Endothelial cell of umbilical vein (primary cell): ENCODE measurements at regions not wholly inside any gene's neighbourhood (a gene's known extent, or its start where the extent isn't known, plus 50 kb on each side); places are given as distances from the start of the nearest gene placed in this dataset.

ENCODE experiments used
- BruUV-seq: library from RNA; stranded (reverse); fragments of 400-500 nt; replicated peaks from 2 replicates; lab custom pipeline; 2021; lab: Mats Ljungman, UMichigan
- CTCF ChIA-PET: fragments of 300-600, 350-600 bp; sonication (Branson Sonifier 250); formaldehyde crosslinking; loops from one replicate; lab custom pipeline; 2021; ENCODE audit warnings: antibody characterized with exemption, inconsistent platforms; lab: Charles Lee
- POLR2A ChIA-PET: fragments of 300-600, 350-600 bp; sonication (Branson Sonifier 250); formaldehyde crosslinking; loops from one replicate; lab custom pipeline; 2021; ENCODE audit warnings: antibody characterized with exemption, inconsistent platforms; lab: Charles Lee
- DNase-seq: peaks from one replicate; pipeline ENCODE4 v3.0.0-alpha.2; 2011; ENCODE audit warnings: low read depth, low spot score
- FAIRE-seq: peaks from 2 replicates; lab custom pipeline; 2011; peaks lifted over from hg19 to GRCh38; lab: Jason Lieb, UNC
- H2AFZ ChIP-seq: 2 replicates; pipeline ENCODE4 v1.6.0; 2012; ENCODE audit warnings: low read depth, low read length, control low read depth, inconsistent platforms
- H3K27ac ChIP-seq: 2 replicates; pipeline ENCODE4 v1.5.1; 2011; ENCODE audit warnings: low read depth, mild to moderate bottlenecking, control low read depth, low read length, moderate library complexity; ENCODE audit not compliant: insufficient read depth
- H3K27me3 ChIP-seq, 2 experiments: 2 replicates each; pipeline versions ENCODE4 v1.6.0 to v1.6.1; 2011; ENCODE audit warnings: low read length in 2 of 2, mixed read lengths in 1 of 2; ENCODE audit not compliant: control insufficient read depth in 2 of 2, insufficient read depth in 2 of 2
- H3K36me3 ChIP-seq, 2 experiments: 2 replicates in 1 of 2; 3 replicates in 1 of 2; pipeline ENCODE4 v1.5.1; 2011; ENCODE audit warnings: low read length in 2 of 2, mild to moderate bottlenecking in 1 of 2, moderate library complexity in 1 of 2; ENCODE audit not compliant: control insufficient read depth in 2 of 2, insufficient read depth in 2 of 2; ENCODE audit errors: extremely low read depth in 1 of 2
- H3K4me1 ChIP-seq: 3 replicates; pipeline ENCODE4 v1.5.1; 2011; ENCODE audit warnings: mild to moderate bottlenecking, low read length; ENCODE audit not compliant: control insufficient read depth, insufficient read depth; ENCODE audit errors: extremely low read depth
- H3K4me2 ChIP-seq: 2 replicates; pipeline ENCODE4 v1.6.1; 2011; ENCODE audit warnings: low read length, control low read depth, mixed read lengths; ENCODE audit not compliant: insufficient read depth
- H3K4me3 ChIP-seq, 3 experiments: fragments of 200-600 bp in 1 of 3; sonication (generic), shearing (Covaris generic) in 1 of 3; replicated peaks in 1 of 3; 2 replicates each; pipeline ENCODE4 v1.5.1; 2011 to 2016; ENCODE audit warnings: control low read depth in 3 of 3, low read length in 3 of 3, mild to moderate bottlenecking in 2 of 3, inconsistent platforms in 1 of 3, low read depth in 1 of 3, moderate library complexity in 1 of 3; ENCODE audit not compliant: insufficient read depth in 1 of 3
- H3K79me2 ChIP-seq: 2 replicates; pipeline ENCODE4 v1.6.0; 2012; ENCODE audit warnings: low read length, inconsistent platforms; ENCODE audit not compliant: control insufficient read depth, insufficient read depth
- H3K9ac ChIP-seq: replicated peaks from 2 replicates; pipeline ENCODE3; 2011; ENCODE audit warnings: low read length, control low read depth; ENCODE audit not compliant: insufficient read depth; ENCODE audit errors: extremely low read depth
- H3K9me1 ChIP-seq: replicated peaks from 3 replicates; pipeline ENCODE4 v1.6.0; 2011; ENCODE audit warnings: mild to moderate bottlenecking, low read length; ENCODE audit not compliant: control insufficient read depth, insufficient read depth; ENCODE audit errors: extremely low read depth
- H3K9me3 ChIP-seq: replicated peaks from 2 replicates; pipeline ENCODE4 v1.5.1; 2012; ENCODE audit warnings: low read length, inconsistent platforms; ENCODE audit not compliant: control insufficient read depth, insufficient read depth
- H4K20me1 ChIP-seq: replicated peaks from 2 replicates; pipeline ENCODE3; 2011; ENCODE audit warnings: mild to moderate bottlenecking, low read length; ENCODE audit not compliant: control insufficient read depth, insufficient read depth; ENCODE audit errors: extremely low read depth
- EZH2 ChIP-seq: IDR thresholded peaks from 2 replicates; pipeline ENCODE4 v1.6.1; 2012; ENCODE audit warnings: borderline replicate concordance, low read depth, mild to moderate bottlenecking, moderate library complexity, low read length, inconsistent platforms; ENCODE audit not compliant: severe bottlenecking
- FOS ChIP-seq: IDR thresholded peaks from 2 replicates; pipeline ENCODE4 v1.6.1; 2011; ENCODE audit warnings: mild to moderate bottlenecking, low read length, moderate library complexity, borderline replicate concordance; ENCODE audit not compliant: insufficient read depth
- GATA2 ChIP-seq: IDR thresholded peaks from 2 replicates; pipeline ENCODE4 v1.7.0; 2011; ENCODE audit warnings: low read depth, mild to moderate bottlenecking, moderate library complexity, mixed read lengths, low read length; ENCODE audit not compliant: insufficient read length, insufficient read depth
- JUN ChIP-seq: IDR thresholded peaks from 2 replicates; pipeline ENCODE4 v1.6.1; 2011; ENCODE audit warnings: borderline replicate concordance, low read depth; ENCODE audit not compliant: insufficient read length, insufficient read depth
- POLR2A ChIP-seq: IDR thresholded peaks from 2 replicates; pipeline ENCODE4 v1.6.1; 2012; ENCODE audit warnings: low read depth, mild to moderate bottlenecking, control low read depth, low read length
- dilution Hi-C: fragments of 300-500 bp; cut with MboI; formaldehyde crosslinking; loops from one replicate; pipeline ENCODE4 v1.15.0; 2019; ENCODE audit warnings: low sequenced_read_pairs; ENCODE audit not compliant: extremely low pct_ligation_motif_present
- intact Hi-C: fragments of 100-400 bp; cut with micrococcal nuclease; formaldehyde crosslinking; loops from one replicate; pipeline ENCODE4 v1.10.0; 2022
- TF ChIP-seq, protein P1 (sequence below): IDR thresholded peaks from 2 replicates; pipeline ENCODE4 v1.6.1; 2011; ENCODE audit not compliant: insufficient read depth, insufficient read length
- TF ChIP-seq, protein P2 (sequence below), 2 donors: IDR thresholded peaks; 1 replicate in 1 of 2; 2 replicates in 1 of 2; pipeline ENCODE4 v1.5.1; 2011; ENCODE audit warnings: low read length in 2 of 2, mild to moderate bottlenecking in 2 of 2, moderate library complexity in 2 of 2, control low read depth in 1 of 2, inconsistent platforms in 1 of 2, low read depth in 1 of 2; ENCODE audit not compliant: insufficient read depth in 1 of 2; ENCODE audit errors: extremely low read depth in 1 of 2

DNA sequence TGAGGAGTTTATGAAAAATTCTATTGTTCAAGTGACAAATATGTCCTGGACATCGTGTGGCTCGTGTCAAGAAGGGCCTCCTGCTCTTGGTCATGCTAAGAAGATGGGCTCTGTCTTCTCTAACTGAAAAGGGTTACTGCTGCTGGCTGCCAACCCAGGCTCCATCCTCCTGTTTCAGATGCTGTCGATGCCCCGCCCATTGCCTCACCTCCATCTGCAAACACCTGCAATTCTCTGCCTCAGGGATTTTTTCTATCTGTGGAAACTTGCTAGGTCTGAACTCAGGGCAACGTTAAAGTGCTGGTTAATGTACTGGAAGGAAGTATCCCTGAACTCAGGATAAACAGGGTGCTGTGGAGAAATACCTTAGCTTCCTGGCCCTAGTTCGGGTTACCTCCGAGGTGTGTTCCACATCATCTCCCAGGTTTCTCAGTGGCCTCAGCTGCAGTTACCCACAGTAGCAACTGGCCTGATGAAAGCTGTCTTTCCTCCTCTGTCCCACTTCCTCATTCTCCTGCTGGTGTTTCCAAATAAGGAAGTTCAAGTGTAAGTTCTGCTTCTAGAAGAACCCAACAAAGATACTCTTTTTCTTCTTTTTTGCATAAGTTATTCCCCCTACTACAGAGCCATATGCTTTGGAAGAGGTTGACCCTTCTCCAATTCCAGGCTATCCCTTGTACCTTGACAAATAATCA, 151.7 kb upstream of the SMIM23 start:
- CTCF ChIA-PET = no interaction called here
- Histone ChIP-seq H3K4me1 (peaks cover 9% of the 10 kb centered on the region), H3K9ac (no peak overlapping the region), H4K20me1 (no peaks in the 10 kb centered on the region), H2AFZ (no peak overlapping the region), H3K27me3 (peaks cover 0 to 2% of the 10 kb centered on the region in 2 experiments), H3K4me2 (no peak overlapping the region), H3K79me2 (no peaks in the 10 kb centered on the region), H3K9me1 (no peaks in the 10 kb centered on the region), H3K9me3 (no peaks in the 10 kb centered on the region), H3K4me3 (no peak overlapping the region), H3K36me3 (no peaks in the 10 kb centered on the region), H3K27ac (no peak overlapping the region)
- no TSS peak for BruUV-seq
- intact Hi-C loops = loop anchor here (10.0 kb wide), 1 partner anchor 411 kb away; no protein-coding TSS in a partner anchor
- TF ChIP-seq EZH2 = no peak
- DNase-seq (no peak), FAIRE-seq (peak; percentile 4)
- POLR2A ChIA-PET = no interaction called here
- dilution Hi-C loops = no loop called here

DNA sequence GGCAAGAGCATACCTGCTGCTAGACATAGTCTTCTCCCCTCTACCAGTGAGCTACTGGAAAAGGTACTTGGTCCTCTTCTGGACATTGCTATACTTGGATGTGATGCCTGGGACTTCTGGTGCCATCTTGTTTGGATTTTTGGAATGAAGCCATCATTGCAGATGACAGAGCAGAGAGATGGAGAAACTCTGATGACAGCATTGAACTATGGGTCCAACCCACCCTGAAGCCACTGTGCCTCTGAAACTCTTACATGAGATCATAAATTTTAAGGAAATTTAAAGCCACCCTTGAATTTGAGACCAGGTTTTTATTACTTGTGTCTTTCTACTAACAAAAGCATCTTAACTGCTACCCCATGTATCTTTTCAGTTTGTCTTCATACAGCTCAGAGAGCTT, 151.1 kb upstream of the SMIM23 start:
- FAIRE-seq (no peak), DNase-seq (no peak)
- H3K4me1 ChIP-seq = peaks cover 7% of the 10 kb centered on the region
- no peak overlapping the region for H3K4me3 ChIP-seq
- H3K9me1 ChIP-seq = no peaks in the 10 kb centered on the region
- no peaks in the 10 kb centered on the region for H4K20me1 ChIP-seq
- no peaks in the 10 kb centered on the region for H3K79me2 ChIP-seq
- H3K27ac ChIP-seq = no peak overlapping the region
- intact Hi-C loops (loop anchor here (10.0 kb wide), 1 partner anchor 410 kb away; no protein-coding TSS in a partner anchor), dilution Hi-C loops (no loop called here)
- no peaks in the 10 kb centered on the region for H3K36me3 ChIP-seq
- no peak overlapping the region for H2AFZ ChIP-seq
- no peak overlapping the region for H3K9ac ChIP-seq
- H3K9me3 ChIP-seq = no peaks in the 10 kb centered on the region
- POLR2A ChIA-PET = no interaction called here
- CTCF ChIA-PET = no interaction called here
- H3K4me2 ChIP-seq = no peak overlapping the region
- no peaks in the 10 kb centered on the region for H3K27me3 ChIP-seq
- no TSS peak for BruUV-seq
- no peak for TF ChIP-seq FOS
- TF ChIP-seq JUN = no peak
- no peak for TF ChIP-seq POLR2A
- no peak for TF ChIP-seq EZH2
- TF ChIP-seq GATA2 = no peak
- TF ChIP-seq, protein P1, sequence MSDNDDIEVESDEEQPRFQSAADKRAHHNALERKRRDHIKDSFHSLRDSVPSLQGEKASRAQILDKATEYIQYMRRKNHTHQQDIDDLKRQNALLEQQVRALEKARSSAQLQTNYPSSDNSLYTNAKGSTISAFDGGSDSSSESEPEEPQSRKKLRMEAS = no peak
- TF ChIP-seq, protein P2, sequence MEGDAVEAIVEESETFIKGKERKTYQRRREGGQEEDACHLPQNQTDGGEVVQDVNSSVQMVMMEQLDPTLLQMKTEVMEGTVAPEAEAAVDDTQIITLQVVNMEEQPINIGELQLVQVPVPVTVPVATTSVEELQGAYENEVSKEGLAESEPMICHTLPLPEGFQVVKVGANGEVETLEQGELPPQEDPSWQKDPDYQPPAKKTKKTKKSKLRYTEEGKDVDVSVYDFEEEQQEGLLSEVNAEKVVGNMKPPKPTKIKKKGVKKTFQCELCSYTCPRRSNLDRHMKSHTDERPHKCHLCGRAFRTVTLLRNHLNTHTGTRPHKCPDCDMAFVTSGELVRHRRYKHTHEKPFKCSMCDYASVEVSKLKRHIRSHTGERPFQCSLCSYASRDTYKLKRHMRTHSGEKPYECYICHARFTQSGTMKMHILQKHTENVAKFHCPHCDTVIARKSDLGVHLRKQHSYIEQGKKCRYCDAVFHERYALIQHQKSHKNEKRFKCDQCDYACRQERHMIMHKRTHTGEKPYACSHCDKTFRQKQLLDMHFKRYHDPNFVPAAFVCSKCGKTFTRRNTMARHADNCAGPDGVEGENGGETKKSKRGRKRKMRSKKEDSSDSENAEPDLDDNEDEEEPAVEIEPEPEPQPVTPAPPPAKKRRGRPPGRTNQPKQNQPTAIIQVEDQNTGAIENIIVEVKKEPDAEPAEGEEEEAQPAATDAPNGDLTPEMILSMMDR (IDR thresholded peaks at IDR 0.05; ENCODE audit: extremely low read depth in 1 of 2, insufficient read depth in 1 of 2, low read depth in 1 of 2, low read length in 2 of 2) = no peak
